ENCODE measurements at regions not wholly inside any gene's neighbourhood (a gene's known extent, or its start where the extent isn't known, plus 50 kb on each side); places are given as distances from the start of the nearest gene placed in this dataset.
"Not testable (repeated sequence)": the region's sequence is repeated elsewhere in the genome, so short reads cannot be mapped to it uniquely, and the experiment has no call there.

- no peak for DNase-seq (ENCODE audit: low read depth)
Measured at GRCh38 chr10:123318516-123318915, 164.3 kb downstream of the BUB3 start.

GRCh38 chr10:123320091-123320490 lies 165.9 kb downstream of the BUB3 start:
- DNase-seq (ENCODE audit: low read depth) = no peak

GRCh38 chr10:123323884-123324283 lies 169.7 kb downstream of the BUB3 start:
- DNase-seq (ENCODE audit: low read depth) = no peak

GRCh38 chr10:123325663-123326190 lies 171.5 kb downstream of the BUB3 start:
- no peak for DNase-seq (ENCODE audit: low read depth)

- DNase-seq (ENCODE audit: low read depth) = no peak
Measured at GRCh38 chr10:123326674-123327073, 172.5 kb downstream of the BUB3 start.

GRCh38 chr10:123327450-123327849 lies 173.2 kb downstream of the BUB3 start:
- DNase-seq (ENCODE audit: low read depth) = no peak

- no peak for DNase-seq (ENCODE audit: low read depth)
Measured at GRCh38 chr10:123327896-123328295, 173.7 kb downstream of the BUB3 start.

- no peak for DNase-seq (ENCODE audit: low read depth)
Measured at GRCh38 chr10:123331438-123331837, 177.2 kb downstream of the BUB3 start.

- no peak for DNase-seq (ENCODE audit: low read depth)
Measured at GRCh38 chr10:123346581-123346980, 192.4 kb downstream of the BUB3 start.

- no peak for DNase-seq (ENCODE audit: low read depth)
Measured at GRCh38 chr10:123348691-123349572, 194.7 kb downstream of the BUB3 start.

- no peak for DNase-seq (ENCODE audit: low read depth)
Measured at GRCh38 chr10:123351715-123352114, 197.5 kb downstream of the BUB3 start.

GRCh38 chr10:123354521-123354920 lies 200.3 kb downstream of the BUB3 start:
- DNase-seq (ENCODE audit: low read depth) = no peak

GRCh38 chr10:123355748-123356481 lies 201.7 kb downstream of the BUB3 start:
- no peak for DNase-seq (ENCODE audit: low read depth)

- DNase-seq (ENCODE audit: low read depth) = no peak
Measured at GRCh38 chr10:123356799-123357198, 202.6 kb downstream of the BUB3 start.

GRCh38 chr10:123357421-123357930 lies 203.3 kb downstream of the BUB3 start:
- no peak for DNase-seq (ENCODE audit: low read depth)

GRCh38 chr10:123359539-123359938 lies 205.3 kb downstream of the BUB3 start:
- DNase-seq (ENCODE audit: low read depth) = no peak

GRCh38 chr10:123361832-123362231 lies 207.6 kb downstream of the BUB3 start:
- DNase-seq (ENCODE audit: low read depth) = no peak

GRCh38 chr10:123367195-123367594 lies 213.0 kb downstream of the BUB3 start:
- no peak for DNase-seq (ENCODE audit: low read depth)

GRCh38 chr10:123371626-123372025 lies 217.4 kb downstream of the BUB3 start:
- DNase-seq (ENCODE audit: low read depth) = not testable (repeated sequence)

GRCh38 chr10:123373591-123373990 lies 219.4 kb downstream of the BUB3 start:
- DNase-seq (ENCODE audit: low read depth) = no peak

- DNase-seq (ENCODE audit: low read depth) = no peak
Measured at GRCh38 chr10:123375097-123375496, 220.9 kb downstream of the BUB3 start.

GRCh38 chr10:123375738-123376137 lies 221.5 kb downstream of the BUB3 start:
- no peak for DNase-seq (ENCODE audit: low read depth)

- no peak for DNase-seq (ENCODE audit: low read depth)
Measured at GRCh38 chr10:123377883-123378282, 223.7 kb downstream of the BUB3 start.
